HK-2 (cell line): ENCODE measurements at regions not wholly inside any gene's neighbourhood (a gene's known extent, or its start where the extent isn't known, plus 50 kb on each side); places are given as distances from the start of the nearest gene placed in this dataset.

Experiments
- DNase-seq: peaks from one replicate; pipeline ENCODE4 v3.0.0-alpha.2; 2018; ENCODE audit not compliant: unreplicated experiment

GRCh38 chr2:104616856-104617255 lies 237.1 kb upstream of the POU3F3 start:
- no peak for DNase-seq

- no peak for DNase-seq
Measured at GRCh38 chr2:104620801-104621200, 233.1 kb upstream of the POU3F3 start.

DNA sequence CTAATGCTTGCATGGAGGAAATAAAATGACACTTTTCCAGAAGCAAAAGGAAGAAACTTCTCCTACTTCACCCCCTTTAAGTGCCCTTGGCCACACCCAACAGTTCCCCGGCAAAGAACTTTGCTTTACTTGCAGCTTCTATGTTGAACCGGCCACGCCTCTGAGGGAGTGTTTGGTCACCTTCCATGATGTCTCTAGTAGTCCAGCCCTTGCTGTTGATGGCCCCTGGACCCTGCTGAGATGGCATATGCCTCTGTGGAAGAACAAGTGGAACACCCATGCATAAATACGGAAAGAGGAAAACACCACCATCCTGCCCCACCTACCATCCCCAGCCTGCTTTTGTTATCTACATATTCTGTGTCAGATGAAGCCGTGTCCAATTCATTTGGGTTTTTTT lies 218.3 kb upstream of the POU3F3 start:
- DNase-seq, result no peak

DNA sequence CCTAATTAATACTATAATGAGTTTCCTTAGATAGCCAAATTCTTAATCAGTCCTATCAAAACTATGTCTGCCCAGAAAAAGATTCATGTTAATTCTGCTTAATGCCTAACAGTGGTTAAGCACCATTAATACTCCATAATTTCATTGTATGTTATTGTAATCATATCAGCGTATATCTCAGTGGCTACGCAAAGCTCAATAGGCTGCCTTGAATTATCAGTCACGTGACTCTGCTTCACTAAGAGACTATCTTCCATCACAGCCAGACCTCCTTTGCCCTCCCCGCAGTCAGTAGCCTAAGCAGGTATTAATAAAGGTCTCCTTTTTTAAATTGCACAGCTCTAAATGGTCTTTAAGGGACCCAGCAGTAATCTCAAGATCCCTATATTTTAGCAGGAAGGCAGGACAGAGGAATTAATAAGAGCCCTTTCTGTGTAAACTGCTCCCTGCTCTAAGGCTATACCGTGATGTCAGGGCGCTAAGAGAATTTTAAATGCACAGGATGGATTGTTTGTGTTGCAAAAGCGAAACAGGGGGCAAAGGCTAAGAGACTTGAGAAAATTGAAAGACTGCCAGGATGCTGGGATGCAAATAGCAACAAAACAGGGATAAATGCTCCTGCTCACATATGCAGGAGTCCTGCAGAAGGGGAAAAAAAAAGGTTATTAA lies 215.6 kb upstream of the POU3F3 start:
- DNase-seq, result no peak

- no peak for DNase-seq
Measured at GRCh38 chr2:104638859-104639202, 215.1 kb upstream of the POU3F3 start.

- no peak for DNase-seq
Measured at GRCh38 chr2:104641786-104642185, 212.1 kb upstream of the POU3F3 start.

GRCh38 chr2:104648376-104648775 lies 205.5 kb upstream of the POU3F3 start:
- no peak for DNase-seq

- DNase-seq, result no peak
Measured at GRCh38 chr2:104649866-104650265, 204.0 kb upstream of the POU3F3 start.

DNA sequence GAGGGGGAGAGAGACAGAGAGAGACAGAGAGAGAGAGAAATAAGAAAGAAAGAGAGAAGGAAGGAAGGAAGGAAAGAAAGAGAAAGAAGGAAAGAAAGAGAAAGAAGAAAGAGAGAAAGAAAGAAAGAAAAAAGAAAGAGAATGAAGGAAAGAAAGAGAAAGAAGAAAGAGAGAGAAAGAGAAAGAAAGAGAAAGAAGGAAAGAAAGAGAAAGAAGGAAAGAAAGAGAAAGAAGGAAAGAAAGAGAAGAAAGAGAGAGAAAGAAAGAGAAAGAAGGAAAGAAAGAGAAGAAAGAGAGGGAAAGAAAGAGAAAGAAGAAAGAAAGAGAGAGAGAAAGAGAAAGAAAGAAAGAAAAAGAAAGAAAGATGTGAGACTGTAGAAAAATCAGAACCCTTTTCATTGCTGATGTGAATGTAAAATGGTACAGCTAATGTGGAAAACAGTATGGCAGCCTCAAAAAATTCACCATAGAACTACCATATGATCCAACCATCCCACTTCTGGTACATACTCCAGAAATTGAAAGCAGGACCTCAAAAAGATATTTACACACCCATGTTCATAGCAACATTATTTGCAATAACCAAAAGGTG lies 203.4 kb upstream of the POU3F3 start:
- DNase-seq, result no peak

GRCh38 chr2:104654811-104655210 lies 199.1 kb upstream of the POU3F3 start:
- no peak for DNase-seq

GRCh38 chr2:104656571-104657163 lies 197.2 kb upstream of the POU3F3 start:
- DNase-seq, result no peak

GRCh38 chr2:104658144-104658835 lies 195.6 kb upstream of the POU3F3 start:
- DNase-seq, result no peak

GRCh38 chr2:104658904-104659591 lies 194.9 kb upstream of the POU3F3 start:
- no peak for DNase-seq

- DNase-seq, result no peak
Measured at GRCh38 chr2:104660991-104661390, 192.9 kb upstream of the POU3F3 start.

GRCh38 chr2:104664672-104665071 lies 189.2 kb upstream of the POU3F3 start:
- DNase-seq, result no peak

DNA sequence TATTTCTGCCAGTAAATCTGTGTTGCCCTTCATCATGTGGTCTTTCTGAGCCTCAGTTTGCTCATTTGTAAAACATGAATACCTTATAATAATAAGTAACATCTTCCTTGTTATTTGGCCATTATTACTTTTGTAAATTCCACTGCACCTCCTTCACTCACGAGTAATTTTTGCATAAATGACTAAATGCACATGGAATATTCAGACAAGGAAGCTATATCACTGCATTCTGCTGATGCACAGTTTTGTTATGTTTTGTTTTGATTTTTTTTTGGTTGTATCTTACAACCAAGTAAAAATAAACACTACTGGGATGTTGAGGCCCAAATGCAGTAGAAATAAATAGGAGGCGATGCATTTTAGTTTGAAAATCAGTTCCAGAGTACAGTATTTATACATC lies 185.3 kb upstream of the POU3F3 start:
- DNase-seq, result no peak

GRCh38 chr2:104673225-104673624 lies 180.7 kb upstream of the POU3F3 start:
- DNase-seq, result no peak

GRCh38 chr2:104678181-104678580 lies 175.7 kb upstream of the POU3F3 start:
- DNase-seq, result no peak

- no peak for DNase-seq
Measured at GRCh38 chr2:104685591-104685990, 168.3 kb upstream of the POU3F3 start.

DNA sequence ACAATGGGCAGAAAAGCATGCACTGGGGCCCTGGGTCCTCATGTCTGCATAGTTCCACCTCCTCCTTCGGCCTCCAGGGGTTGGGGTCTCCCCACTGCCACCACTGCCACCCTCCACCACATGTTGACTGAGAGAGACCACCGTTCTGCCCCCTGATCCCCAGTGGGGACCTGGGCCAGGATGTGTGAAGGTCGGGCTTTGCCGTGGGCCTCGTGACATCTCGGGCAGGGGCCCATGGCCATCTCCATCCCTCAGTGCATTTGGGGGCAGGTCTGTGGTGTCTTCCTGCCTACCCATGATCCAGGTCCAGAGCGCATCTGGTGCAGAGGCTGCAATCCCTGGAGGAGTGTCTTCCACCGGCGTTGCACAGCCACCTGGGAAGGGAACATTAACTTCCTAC lies 166.8 kb upstream of the POU3F3 start:
- no peak for DNase-seq

DNA sequence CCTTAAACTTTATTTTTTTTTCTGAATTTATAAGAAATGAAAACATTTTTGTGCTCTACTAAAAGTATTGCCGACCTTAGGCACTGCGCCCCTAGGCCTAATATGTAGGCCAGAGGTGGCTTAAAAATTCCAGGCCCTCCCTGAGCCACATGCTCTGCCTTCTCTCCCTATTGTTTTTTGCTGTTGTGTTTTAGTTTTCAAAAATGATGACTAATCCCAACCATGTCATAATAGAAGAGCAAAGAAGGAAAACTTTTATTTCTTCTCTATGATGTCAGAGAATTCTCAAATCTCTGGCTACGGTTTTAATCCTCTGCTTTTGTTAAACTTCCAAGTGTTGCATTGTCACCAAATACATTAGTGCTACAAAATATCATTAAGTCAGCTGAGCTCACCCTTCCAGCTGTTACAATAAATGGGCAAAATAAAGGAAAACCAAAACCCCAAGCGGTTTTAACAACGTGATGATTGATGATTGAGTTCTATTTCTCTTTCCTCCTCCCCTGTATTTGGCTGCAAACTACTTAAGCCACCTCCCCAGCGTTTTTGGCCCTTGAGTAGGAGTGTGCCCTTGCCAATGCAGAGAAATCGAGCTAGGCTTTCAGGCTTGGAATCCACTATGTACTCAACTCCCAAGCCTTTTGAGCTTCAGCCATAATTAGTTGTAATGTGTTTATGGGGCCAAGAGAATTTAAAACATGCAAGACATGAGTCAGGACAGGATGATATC lies 163.5 kb upstream of the POU3F3 start:
- no peak for DNase-seq

DNA sequence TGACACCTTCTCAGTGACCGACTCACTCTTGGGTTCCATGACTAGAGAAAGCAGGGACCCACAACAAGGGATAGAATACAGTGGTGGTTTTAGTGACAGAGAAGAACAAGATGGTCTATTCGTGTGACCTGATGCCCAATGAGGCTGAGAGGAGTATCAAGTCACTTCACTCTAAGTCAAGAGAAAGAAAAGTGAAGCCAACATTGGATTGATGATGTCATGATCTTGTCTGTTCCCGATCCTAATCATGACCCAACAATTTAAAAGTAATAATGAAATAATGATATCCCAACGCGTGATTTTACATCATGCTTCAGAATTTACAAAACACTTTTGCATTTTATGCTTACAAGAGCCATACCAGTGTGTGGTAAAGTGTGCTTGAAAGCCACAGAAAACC lies 155.6 kb upstream of the POU3F3 start:
- DNase-seq, result no peak
